T47D (cell line): ENCODE measurements at regions not wholly inside any gene's neighbourhood (a gene's known extent, or its start where the extent isn't known, plus 50 kb on each side); places are given as distances from the start of the nearest gene placed in this dataset.

Source experiments
- DNase-seq, 2 experiments: peaks; one replicate each; pipeline versions ENCODE4 v3.0.0 to v3.0.0-alpha.2; 2011 to 2012; ENCODE audit warnings: low read depth in 1 of 2, low spot score in 1 of 2
- JUND ChIP-seq: IDR thresholded peaks from 2 replicates; pipeline ENCODE4 v1.6.1; 2012; ENCODE audit warnings: low read depth
- in situ Hi-C: cut with HindIII; loops from 2 replicates; pipeline ENCODE4 v1.10.0; 2016; ENCODE audit warnings: low sequenced_read_pairs, low pct_unique_long_range_greater_than_20kb

DNA sequence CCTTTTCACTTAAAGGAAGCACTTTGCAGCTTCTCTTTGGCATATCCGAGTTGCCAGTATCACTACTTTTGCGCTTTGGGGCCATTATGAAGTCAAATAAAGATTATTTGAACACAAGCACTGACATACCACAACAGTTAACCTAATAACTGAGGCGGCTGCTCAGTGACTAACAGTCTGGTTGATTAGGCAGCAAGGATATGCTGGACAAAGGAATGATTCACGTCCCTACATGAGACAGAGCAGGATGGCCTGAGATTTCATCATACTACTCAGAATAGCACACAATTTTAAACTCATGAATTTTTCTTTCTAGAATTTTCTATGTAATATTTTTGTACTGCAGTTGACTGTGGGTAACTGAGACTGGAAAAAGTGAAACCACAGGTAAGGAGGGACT, 56.9 kb upstream of the E2F7 start:
- no peak for DNase-seq
- in situ Hi-C loops = no loop called here
- no peak for TF ChIP-seq JUND

DNA sequence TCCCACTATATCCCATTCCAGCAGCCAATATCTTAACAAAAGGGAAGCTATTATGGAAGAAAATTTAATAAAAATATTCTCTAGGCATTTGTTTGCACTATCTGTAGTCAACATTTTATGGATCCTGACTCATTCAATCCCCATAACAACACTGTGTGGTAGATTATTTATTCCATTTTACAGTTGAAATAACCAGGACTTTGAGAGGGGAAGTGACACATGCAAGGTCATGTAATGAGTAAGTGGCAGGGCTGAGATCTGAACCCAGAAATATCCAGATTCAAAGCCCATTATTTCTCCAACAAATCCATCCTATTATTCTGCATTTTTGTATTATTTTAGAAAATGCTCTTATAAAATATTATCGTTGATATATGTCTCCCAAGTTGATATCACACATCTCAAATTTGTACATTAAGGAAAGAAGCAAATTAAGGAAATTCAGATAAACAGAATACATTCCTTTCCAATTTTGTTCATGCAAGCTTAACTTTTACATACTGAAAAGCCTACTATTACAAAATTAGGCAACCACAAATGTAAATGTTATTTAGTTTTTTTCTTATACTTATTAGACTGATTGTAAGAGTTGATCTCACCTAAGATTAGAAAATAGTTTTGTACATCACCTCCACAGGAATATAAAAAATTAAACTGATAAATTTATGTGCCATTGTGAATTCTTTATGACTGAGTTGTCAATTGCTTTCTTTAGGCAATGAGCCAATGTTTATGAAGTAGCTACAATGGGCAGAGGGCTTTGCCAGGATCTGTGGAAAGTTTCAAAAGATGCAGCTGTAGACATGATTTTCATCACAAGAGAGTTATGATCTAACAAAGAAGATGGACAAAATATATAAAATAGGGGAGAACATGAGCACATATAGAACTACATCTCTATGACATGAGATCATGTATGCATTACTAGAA, 55.1 kb upstream of the E2F7 start:
- TF ChIP-seq JUND = no peak
- DNase-seq = no peak
- in situ Hi-C loops = no loop called here

DNA sequence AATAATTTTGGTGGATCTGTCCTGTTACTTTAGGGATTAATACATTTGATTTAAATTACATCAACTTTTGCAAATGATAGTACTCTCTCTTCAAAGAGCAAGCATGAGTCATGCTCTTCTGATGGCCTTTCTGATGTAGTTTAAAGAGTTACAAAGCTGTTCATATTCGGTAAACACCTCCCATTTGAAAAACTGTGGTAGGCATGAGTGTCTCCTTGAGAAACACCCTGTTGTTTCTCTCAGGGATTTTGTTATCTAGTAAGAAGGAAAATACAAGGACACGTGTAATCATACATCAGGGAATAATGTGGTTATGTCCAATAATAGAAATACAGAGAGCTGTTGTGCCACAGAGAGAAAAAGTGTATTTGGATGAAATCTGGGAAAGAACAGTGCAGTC, 53.3 kb upstream of the E2F7 start:
- in situ Hi-C loops = no loop called here
- no peak for DNase-seq
- TF ChIP-seq JUND = no peak

DNA sequence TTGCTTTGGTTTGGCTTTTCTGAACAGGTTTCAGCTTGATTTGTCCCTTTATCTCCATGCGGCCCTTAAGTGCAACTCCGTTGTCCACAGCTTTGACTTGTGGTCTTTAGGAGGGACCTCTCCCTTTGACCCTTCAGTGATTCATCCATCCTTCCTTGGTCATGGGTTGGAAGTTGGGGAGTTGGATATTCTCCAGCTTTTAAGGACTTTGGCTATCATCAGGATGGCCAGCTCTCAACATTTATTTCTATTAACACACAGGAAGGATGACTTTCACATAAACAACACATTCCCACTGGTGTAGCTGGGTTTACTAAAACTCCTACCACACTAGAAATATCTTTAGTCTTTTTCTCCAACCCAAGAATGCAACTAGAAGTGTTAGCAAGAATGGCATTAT, 50.9 kb upstream of the E2F7 start:
- no peak for TF ChIP-seq JUND
- in situ Hi-C loops = no loop called here
- DNase-seq = no peak

DNA sequence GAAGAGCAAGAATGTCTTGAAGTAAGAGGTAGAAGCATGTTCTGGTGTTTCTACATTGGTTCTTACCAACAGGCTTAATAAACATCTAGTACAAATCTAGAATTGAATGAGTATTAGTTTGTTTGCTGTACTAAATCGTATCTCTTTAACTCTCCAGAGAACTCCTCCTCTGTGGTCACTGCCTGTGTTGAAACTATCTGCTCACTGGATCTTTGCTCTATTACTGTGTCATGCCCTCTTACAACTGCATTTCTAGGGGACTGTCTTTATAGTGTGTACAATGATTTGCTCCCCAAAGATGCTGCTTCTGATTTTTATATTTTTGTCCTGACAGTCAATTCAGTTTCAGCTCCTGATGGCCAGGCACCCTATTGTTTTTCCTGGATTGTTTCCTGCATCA, 50.1 kb upstream of the E2F7 start:
- no peak for TF ChIP-seq JUND
- DNase-seq = no peak
- in situ Hi-C loops = no loop called here
